ENCODE measurements at regions not wholly inside any gene's neighbourhood (a gene's known extent, or its start where the extent isn't known, plus 50 kb on each side); places are given as distances from the start of the nearest gene placed in this dataset.

GRCh38 chr14:97626088-97626487 lies 828.9 kb downstream of the VRK1 start:
- Mint-ChIP-seq H3K4me1 (peaks cover 14% of the 10 kb centered on the region), H3K27ac (ENCODE audit: low read depth) (no peak overlapping the region), H3K4me3 (no peak overlapping the region), H3K27me3 (no peaks in the 10 kb centered on the region), H3K36me3 (ENCODE audit: insufficient read depth) (peaks cover 2% of the 10 kb centered on the region), H3K9me3 (peaks cover 6% of the 10 kb centered on the region)
- ATAC-seq (replicated peaks; ENCODE audit: extremely low read depth, poor library complexity, severe bottlenecking), result no peak
- DNase-seq (ENCODE audit: low spot score in 2 of 2), result no peak

DNA sequence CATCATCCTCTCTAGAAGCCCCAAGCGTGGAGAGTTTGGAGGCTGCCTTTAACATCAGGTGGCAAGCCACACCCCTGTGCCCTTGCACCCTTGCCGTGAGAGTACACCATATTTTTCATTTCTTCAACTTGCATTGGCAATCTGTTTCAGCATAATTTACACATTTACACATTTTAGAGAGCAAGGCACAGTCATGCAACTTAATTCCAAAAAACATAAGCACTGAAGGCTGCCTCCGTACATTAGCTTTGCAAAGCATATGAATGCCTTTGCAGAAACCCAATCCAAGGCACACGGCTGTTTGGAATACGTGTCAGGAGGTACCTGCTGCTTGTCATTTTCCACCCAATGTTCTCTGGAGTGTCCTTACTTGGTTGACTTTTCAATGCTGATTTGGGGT lies 833.1 kb downstream of the VRK1 start:
- no peak overlapping the region for H3K27ac Mint-ChIP-seq (ENCODE audit: low read depth)
- H3K27me3 Mint-ChIP-seq, result no peaks in the 10 kb centered on the region
- no peak for DNase-seq (ENCODE audit: low spot score in 2 of 2)
- peaks cover 4% of the 10 kb centered on the region for H3K36me3 Mint-ChIP-seq (ENCODE audit: insufficient read depth)
- peaks cover 10% of the 10 kb centered on the region for H3K4me1 Mint-ChIP-seq
- no peak for ATAC-seq (replicated peaks; ENCODE audit: extremely low read depth, poor library complexity, severe bottlenecking)
- no peak overlapping the region for H3K4me3 Mint-ChIP-seq
- no peaks in the 10 kb centered on the region for H3K9me3 Mint-ChIP-seq

DNA sequence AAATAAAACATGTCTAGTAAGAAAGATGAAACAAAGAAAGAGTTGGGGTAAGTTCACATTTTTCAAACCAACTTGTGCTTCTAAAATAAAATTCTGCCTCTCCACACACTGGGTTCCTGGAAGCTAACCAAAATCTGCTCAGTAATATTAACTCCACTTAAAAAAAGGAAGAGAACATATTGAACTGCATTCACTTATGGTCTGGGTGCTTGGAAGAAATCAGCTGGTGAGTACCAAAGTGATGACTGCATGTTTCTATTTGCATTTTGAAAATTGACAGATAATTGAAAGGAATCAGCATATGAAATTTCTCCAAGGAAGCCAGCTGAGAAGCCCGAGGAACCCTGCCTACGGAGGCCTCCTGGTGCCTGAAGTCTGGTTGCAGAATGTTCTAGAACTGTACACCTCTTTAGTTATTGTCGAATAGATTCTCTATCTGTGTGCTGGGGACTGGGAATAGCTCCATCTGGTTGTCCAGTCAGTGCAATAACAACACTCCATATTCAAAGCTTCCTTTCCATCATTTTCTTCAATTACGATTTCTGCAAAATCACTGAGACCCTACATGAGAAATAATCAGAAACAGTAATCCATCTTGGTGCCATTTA lies 836.1 kb downstream of the VRK1 start:
- ATAC-seq (replicated peaks; ENCODE audit: extremely low read depth, poor library complexity, severe bottlenecking) (no peak), DNase-seq (ENCODE audit: low spot score in 2 of 2) (no peak)
- no peak overlapping the region for H3K27ac Mint-ChIP-seq (ENCODE audit: low read depth)
- H3K9me3 Mint-ChIP-seq, result no peaks in the 10 kb centered on the region
- peaks cover 31% of the 10 kb centered on the region for H3K4me1 Mint-ChIP-seq
- H3K27me3 Mint-ChIP-seq, result no peaks in the 10 kb centered on the region
- H3K36me3 Mint-ChIP-seq (ENCODE audit: insufficient read depth), result peaks cover 4% of the 10 kb centered on the region
- H3K4me3 Mint-ChIP-seq, result no peak overlapping the region

DNA sequence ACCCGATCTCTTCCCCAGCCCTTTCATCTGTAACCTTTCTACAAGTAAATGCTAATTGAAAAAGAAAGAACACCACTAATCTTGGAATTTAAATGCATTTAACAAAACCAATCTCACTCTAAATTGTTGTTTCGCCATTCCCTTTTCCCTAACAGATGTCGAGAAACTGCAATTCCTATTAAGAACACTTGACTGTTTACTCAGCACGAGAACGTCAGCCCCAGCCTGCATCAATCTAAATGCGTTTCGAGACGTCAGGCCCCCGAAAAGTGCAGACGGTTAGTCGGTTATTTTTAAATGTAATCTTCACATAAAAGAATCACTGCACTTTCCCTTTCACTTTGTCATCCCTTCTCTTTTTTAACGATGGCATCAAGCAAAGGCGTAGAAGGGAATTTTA lies 837.6 kb downstream of the VRK1 start:
- Mint-ChIP-seq H3K27me3 (no peaks in the 10 kb centered on the region), H3K9me3 (no peaks in the 10 kb centered on the region), H3K4me3 (peak overlapping the region; percentile 78), H3K4me1 (peaks cover 46% of the 10 kb centered on the region), H3K27ac (ENCODE audit: low read depth) (peak overlapping the region; percentile 92), H3K36me3 (ENCODE audit: insufficient read depth) (peaks cover 2% of the 10 kb centered on the region)
- ATAC-seq (replicated peaks; ENCODE audit: extremely low read depth, poor library complexity, severe bottlenecking) (no peak), DNase-seq (ENCODE audit: low spot score in 2 of 2) (no peak)

- Mint-ChIP-seq H3K27me3 (no peaks in the 10 kb centered on the region), H3K9me3 (peaks cover 5% of the 10 kb centered on the region), H3K27ac (ENCODE audit: low read depth) (peak overlapping the region; percentile 85), H3K4me3 (no peak overlapping the region), H3K36me3 (ENCODE audit: insufficient read depth) (peaks cover 5% of the 10 kb centered on the region), H3K4me1 (peaks cover 62% of the 10 kb centered on the region)
- DNase-seq (ENCODE audit: low spot score in 2 of 2) (no peak), ATAC-seq (replicated peaks; ENCODE audit: extremely low read depth, poor library complexity, severe bottlenecking) (no peak)
Observed at GRCh38 chr14:97638864-97639263, 841.7 kb downstream of the VRK1 start.

- peaks cover 54% of the 10 kb centered on the region for H3K4me1 Mint-ChIP-seq
- H3K9me3 Mint-ChIP-seq, result peaks cover 5% of the 10 kb centered on the region
- peak overlapping the region; percentile 85 for H3K27ac Mint-ChIP-seq (ENCODE audit: low read depth)
- peaks cover 3% of the 10 kb centered on the region for H3K36me3 Mint-ChIP-seq (ENCODE audit: insufficient read depth)
- no peaks in the 10 kb centered on the region for H3K27me3 Mint-ChIP-seq
- ATAC-seq (replicated peaks; ENCODE audit: extremely low read depth, poor library complexity, severe bottlenecking) (no peak), DNase-seq (ENCODE audit: low spot score in 2 of 2) (no peak)
- no peak overlapping the region for H3K4me3 Mint-ChIP-seq
Observed at GRCh38 chr14:97640031-97640430, 842.8 kb downstream of the VRK1 start.

- Mint-ChIP-seq H3K4me1 (peaks cover 45% of the 10 kb centered on the region), H3K9me3 (peaks cover 5% of the 10 kb centered on the region)
- ATAC-seq (replicated peaks; ENCODE audit: extremely low read depth, poor library complexity, severe bottlenecking), result no peak
Observed at GRCh38 chr14:97641827-97642226, 844.6 kb downstream of the VRK1 start.

DNA sequence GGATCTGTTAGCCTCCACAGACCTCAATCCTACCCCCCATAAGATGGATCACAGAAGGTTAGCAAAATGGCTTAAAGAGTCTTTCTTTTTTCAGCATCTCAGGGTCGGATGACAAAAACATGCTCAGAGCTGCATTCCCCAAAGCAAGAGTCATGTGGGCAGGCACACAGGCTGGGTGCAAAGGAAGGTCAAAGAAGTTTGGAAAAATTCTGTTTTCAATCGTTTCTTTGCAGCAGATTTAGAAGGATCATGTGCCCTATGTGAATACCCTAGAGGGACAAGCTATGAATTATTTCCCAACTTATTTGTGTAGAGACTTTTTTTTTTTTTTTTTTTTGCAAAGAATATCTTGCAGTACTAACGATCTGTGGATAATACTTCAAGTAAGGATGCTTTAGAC lies 845.4 kb downstream of the VRK1 start:
- no peaks in the 10 kb centered on the region for H3K27me3 Mint-ChIP-seq
- ATAC-seq (replicated peaks; ENCODE audit: extremely low read depth, poor library complexity, severe bottlenecking), result no peak
- no peak for DNase-seq (ENCODE audit: low spot score in 2 of 2)
- no peak overlapping the region for H3K4me3 Mint-ChIP-seq
- peaks cover 5% of the 10 kb centered on the region for H3K9me3 Mint-ChIP-seq
- peaks cover 37% of the 10 kb centered on the region for H3K4me1 Mint-ChIP-seq
- H3K27ac Mint-ChIP-seq (ENCODE audit: low read depth), result no peak overlapping the region
- peaks cover 2% of the 10 kb centered on the region for H3K36me3 Mint-ChIP-seq (ENCODE audit: insufficient read depth)

More at GRCh38 chr14:97641827-97642226, 844.6 kb downstream of the VRK1 start:
- H3K27ac Mint-ChIP-seq (ENCODE audit: low read depth), result no peak overlapping the region
- H3K4me3 Mint-ChIP-seq, result no peak overlapping the region
- H3K27me3 Mint-ChIP-seq, result no peaks in the 10 kb centered on the region
- peaks cover 2% of the 10 kb centered on the region for H3K36me3 Mint-ChIP-seq (ENCODE audit: insufficient read depth)
- no peak for DNase-seq (ENCODE audit: low spot score in 2 of 2)

GRCh38 chr14:97644365-97644764 lies 847.2 kb downstream of the VRK1 start:
- Mint-ChIP-seq H3K4me3 (no peak overlapping the region), H3K4me1 (peaks cover 20% of the 10 kb centered on the region), H3K27ac (ENCODE audit: low read depth) (no peak overlapping the region), H3K9me3 (peaks cover 5% of the 10 kb centered on the region), H3K27me3 (no peaks in the 10 kb centered on the region), H3K36me3 (ENCODE audit: insufficient read depth) (peaks cover 2% of the 10 kb centered on the region)
- ATAC-seq (replicated peaks; ENCODE audit: extremely low read depth, poor library complexity, severe bottlenecking), result no peak
- DNase-seq (ENCODE audit: low spot score in 2 of 2), result no peak

DNA sequence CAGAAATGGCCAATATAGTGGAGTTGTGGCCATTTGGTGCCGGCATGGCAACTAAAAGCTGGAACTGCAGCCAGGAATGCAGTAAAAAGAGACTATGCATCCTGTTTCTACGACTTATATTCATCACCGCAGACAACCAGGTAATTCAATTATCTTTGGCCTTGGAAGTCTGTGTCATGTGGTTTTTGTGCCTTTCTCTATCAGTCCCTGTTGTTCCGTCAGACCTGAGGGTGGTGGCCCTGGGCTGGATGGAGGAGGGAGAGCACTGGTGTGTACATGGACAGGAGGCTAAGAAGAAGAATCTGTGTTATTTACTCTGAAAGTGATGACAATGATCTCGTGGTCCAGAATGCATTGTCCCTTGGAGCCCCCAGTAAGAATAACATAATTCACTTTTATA lies 852.6 kb downstream of the VRK1 start:
- Mint-ChIP-seq H3K27ac (ENCODE audit: low read depth) (no peak overlapping the region), H3K36me3 (ENCODE audit: insufficient read depth) (no peaks in the 10 kb centered on the region), H3K4me3 (no peak overlapping the region), H3K4me1 (no peaks in the 10 kb centered on the region), H3K27me3 (no peaks in the 10 kb centered on the region), H3K9me3 (no peaks in the 10 kb centered on the region)
- no peak for ATAC-seq (replicated peaks; ENCODE audit: extremely low read depth, poor library complexity, severe bottlenecking)
- DNase-seq (ENCODE audit: low spot score in 2 of 2), result no peak

DNA sequence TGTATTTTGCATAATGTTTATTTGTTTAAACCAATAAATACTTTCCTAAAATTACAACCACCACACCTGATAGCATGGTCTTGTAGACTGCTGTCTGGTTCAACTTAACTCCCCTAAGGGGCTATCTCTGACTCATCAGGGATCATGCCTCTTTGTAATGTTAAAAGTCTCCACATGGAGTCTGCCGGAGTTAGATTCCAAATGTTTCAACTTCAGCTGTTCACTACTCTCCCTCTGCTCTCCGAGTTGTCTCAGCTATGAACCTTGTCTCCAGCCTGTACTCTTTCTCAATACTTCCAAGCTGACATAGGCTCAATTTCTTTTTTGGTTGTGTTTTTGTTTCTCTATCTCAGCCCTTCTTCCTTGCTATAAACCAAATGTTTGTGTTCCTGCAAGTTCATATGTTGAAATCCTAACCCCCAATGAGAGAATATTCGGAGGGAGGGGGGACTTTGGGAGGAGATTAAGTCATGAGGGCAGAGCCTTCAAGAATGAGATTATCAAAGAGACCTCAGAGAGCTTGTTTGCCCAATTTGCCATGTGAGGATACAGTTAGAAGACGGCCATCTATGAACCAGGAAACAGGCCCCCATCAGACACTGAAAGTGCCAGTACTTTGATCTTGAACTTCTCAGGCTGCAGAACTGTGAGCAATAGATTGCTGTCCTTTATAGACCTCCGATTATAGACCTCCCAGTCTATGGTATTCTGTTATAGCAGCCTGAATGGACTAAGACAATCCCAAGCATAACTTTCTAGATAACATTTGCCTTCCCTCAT lies 858.2 kb downstream of the VRK1 start:
- no peaks in the 10 kb centered on the region for H3K27me3 Mint-ChIP-seq
- peak overlapping the region; percentile 23 for H3K27ac Mint-ChIP-seq (ENCODE audit: low read depth)
- H3K36me3 Mint-ChIP-seq (ENCODE audit: insufficient read depth), result no peaks in the 10 kb centered on the region
- H3K4me1 Mint-ChIP-seq, result peaks cover 16% of the 10 kb centered on the region
- H3K4me3 Mint-ChIP-seq, result no peak overlapping the region
- no peaks in the 10 kb centered on the region for H3K9me3 Mint-ChIP-seq
- DNase-seq (ENCODE audit: low spot score in 2 of 2) (no peak), ATAC-seq (replicated peaks; ENCODE audit: extremely low read depth, poor library complexity, severe bottlenecking) (no peak)

- H3K4me1 Mint-ChIP-seq, result peaks cover 21% of the 10 kb centered on the region
- no peak overlapping the region for H3K27ac Mint-ChIP-seq (ENCODE audit: low read depth)
- H3K27me3 Mint-ChIP-seq, result no peaks in the 10 kb centered on the region
- DNase-seq (ENCODE audit: low spot score in 2 of 2), result no peak
- H3K4me3 Mint-ChIP-seq, result no peak overlapping the region
- no peak for ATAC-seq (replicated peaks; ENCODE audit: extremely low read depth, poor library complexity, severe bottlenecking)
- H3K36me3 Mint-ChIP-seq (ENCODE audit: insufficient read depth), result no peaks in the 10 kb centered on the region
- H3K9me3 Mint-ChIP-seq, result no peaks in the 10 kb centered on the region
Observed at GRCh38 chr14:97657609-97658008, 860.4 kb downstream of the VRK1 start.

GRCh38 chr14:97687944-97688630 lies 890.9 kb downstream of the VRK1 start:
- H3K27ac Mint-ChIP-seq (ENCODE audit: low read depth), result no peak overlapping the region
- peaks cover 2% of the 10 kb centered on the region for H3K36me3 Mint-ChIP-seq (ENCODE audit: insufficient read depth)
- DNase-seq (ENCODE audit: low spot score in 2 of 2), result no peak

More at GRCh38 chr14:97687944-97688630, 890.9 kb downstream of the VRK1 start:
- no peak overlapping the region for H3K4me3 Mint-ChIP-seq
- no peaks in the 10 kb centered on the region for H3K27me3 Mint-ChIP-seq
- no peak for ATAC-seq (replicated peaks; ENCODE audit: extremely low read depth, poor library complexity, severe bottlenecking)
- peaks cover 28% of the 10 kb centered on the region for H3K4me1 Mint-ChIP-seq
- H3K9me3 Mint-ChIP-seq, result no peaks in the 10 kb centered on the region

Data from central memory CD8-positive, alpha-beta T cell (primary cell).